Amygdala (tissue), 56 donors: ENCODE measurements at regions not wholly inside any gene's neighbourhood (a gene's known extent, or its start where the extent isn't known, plus 50 kb on each side); places are given as distances from the start of the nearest gene placed in this dataset.

Experiments used
- DNase-seq, 56 donors: peaks; one replicate each; lab custom pipeline; 2025; lab: John Stamatoyannopoulos, UW

DNA sequence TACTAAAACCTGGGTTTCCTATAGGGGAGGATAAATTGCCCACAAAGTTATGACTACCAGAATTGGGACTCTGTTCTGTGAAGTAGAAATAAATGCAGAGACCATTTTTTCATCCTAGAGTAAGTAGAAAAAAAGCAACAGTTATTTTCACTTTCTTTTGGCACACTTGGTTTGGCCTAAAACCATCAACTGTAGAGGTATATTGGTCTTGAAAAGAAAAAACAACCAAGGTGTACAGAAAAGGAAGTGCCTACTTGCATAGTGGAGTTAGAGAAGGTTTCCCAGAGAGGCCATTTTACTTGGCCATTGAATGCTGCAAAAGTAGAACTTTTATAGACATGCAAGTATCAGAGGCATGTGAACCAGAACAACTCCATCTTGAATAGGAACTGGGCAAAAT, 89.4 kb upstream of the TACR1 start:
- no peak for DNase-seq

GRCh38 chr2:75287624-75288316, 88.5 kb upstream of the TACR1 start:
- no peak for DNase-seq

- no peak for DNase-seq
These were observed 85.0 kb upstream of the TACR1 start for GRCh38 chr2:75284345-75284744.

DNA sequence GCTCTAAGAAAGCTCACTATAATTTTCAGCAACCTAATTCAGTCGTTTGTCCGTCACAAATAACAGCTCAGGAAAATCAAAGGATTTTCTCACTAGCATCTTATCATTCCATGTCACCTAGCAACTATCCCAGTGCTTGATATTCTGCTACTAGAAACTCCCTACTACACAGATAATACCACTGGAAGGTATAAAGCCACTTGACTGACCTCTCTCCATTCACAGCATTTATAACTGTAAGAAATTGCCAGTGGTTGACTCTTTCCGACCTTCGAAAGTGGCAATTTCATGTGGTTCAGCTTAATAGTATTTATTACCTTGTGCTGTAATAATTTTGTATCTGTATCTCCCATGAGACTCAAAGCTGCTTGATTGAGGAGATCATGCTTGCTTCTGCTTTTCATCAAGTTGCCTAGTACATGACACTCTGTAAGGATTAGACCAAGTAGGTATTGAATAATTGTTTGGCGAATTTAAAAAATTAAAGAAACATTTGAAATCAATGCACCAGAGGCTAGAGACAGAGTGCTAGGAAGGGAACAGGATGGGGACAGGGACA, 79.6 kb upstream of the TACR1 start:
- DNase-seq = no peak

GRCh38 chr2:75278314-75278713, 79.0 kb upstream of the TACR1 start:
- DNase-seq = no peak

GRCh38 chr2:75277111-75277510, 77.8 kb upstream of the TACR1 start:
- DNase-seq = no peak

DNA sequence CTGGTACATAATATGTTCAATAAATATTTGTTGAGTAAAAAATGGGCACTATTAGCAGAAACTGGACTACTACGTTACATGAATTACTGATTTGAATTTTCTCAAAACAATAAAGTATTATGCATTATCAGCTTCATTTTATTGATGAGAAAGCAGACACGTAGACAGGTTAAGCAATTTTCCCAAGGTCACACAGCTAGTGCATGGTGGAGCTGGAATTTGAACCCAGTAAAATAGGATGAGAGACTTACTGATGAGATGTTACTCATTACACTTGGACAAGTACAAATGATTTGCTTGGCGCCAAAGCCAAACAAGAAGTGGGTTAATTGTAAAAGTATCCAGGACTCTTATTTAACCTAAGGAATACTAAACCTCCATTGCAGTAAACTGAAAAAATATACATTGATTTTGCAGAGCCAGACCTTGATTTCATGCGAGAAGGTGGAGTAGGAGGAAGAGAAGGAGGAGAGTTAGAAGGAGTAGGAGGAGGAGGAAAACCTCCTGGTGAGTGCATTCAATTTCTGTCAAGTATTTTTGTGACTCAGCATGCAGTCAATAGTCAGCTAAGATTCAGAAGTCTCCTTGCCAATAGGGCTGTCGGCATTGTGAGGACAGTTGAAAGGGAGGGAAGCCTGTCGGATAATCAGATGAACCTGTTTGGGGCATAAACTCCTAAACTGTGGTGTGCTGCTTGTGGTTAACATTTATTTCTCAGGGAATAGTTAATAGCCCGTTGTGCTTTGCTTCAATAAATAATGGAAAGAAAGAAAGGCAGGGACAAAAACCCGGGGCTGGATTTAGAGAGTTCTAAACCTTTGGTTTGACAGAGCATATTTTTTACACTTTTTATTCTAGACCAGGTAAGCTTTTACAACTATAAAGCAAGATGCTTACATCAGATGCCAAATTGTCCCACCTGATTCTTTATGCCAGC, 77.0 kb upstream of the TACR1 start:
- DNase-seq = no peak

DNA sequence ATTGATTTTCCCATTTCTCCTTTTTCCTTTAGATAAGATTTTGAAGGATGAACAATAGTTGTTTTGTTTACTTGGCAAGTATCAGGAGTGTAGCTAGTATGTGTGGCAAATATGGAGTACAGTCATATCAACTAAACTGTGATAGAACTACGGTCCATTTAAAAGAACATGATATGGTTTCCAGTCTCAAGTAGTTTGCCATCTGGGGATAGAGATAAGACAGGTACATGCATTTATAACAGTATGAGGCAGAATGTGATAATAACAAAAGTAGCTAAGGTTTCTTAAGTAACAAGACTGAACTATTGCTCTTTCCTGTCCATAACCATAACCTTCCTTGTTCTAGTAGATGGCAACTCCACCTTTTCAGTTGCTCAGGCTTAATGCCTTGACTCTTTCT, 75.6 kb upstream of the TACR1 start:
- no peak for DNase-seq

- no peak for DNase-seq
These were observed 68.8 kb upstream of the TACR1 start for GRCh38 chr2:75268112-75268511.

DNA sequence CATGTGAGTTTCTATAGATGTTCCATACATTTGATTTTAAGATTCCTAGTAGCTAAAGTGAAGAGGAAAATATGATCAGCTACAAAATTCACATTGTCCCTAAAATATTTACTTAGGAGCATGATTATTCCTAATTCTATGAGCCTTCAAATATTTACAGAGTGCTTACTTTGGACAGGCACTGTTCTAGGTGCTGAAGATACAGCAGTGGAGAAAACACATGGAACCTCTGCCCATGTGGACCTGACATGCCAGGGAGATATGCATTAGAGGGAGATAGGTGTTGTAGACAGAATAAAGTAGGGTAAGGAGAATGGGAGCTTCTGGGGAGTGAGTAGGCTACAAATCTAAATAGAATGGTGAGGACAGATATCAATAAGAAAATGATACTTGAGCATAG, 62.6 kb upstream of the TACR1 start:
- no peak for DNase-seq

DNA sequence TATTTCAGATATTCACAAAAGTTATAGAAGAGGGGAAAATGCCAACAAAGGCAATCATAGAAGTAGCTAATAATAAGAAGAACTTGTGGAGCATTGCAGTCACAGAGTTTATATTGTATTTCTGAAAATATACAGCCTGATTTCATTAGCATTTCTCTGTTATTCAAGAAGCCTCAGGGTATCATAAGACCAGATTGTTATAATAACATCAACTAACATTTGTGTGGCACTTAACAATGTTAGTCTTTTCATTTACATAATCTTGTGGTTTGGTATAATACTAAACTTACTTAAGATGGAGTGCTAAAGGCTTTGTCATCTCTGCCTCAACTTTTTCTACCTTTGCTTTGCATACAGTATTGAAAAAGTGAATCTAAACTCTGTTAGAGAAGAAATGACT, 61.6 kb upstream of the TACR1 start:
- no peak for DNase-seq

DNA sequence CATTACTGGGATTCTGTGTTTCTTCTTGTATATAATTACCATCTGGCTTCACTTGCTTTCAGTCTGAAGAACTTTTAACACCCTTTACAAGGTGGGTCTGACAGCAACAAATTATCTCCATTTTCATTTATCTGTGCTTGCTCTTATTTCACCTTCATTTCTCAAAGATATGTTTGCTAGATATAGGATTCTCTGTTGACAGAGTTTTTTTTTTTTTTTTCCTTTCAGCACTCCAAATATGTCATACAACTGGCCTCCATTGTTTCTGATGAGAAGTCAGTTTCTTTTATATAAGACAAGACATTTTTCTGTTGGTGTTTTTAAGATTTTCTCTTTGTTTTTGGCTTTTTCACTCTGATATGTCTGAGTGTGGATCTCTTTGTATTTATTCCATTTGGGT, 59.3 kb upstream of the TACR1 start:
- no peak for DNase-seq

DNA sequence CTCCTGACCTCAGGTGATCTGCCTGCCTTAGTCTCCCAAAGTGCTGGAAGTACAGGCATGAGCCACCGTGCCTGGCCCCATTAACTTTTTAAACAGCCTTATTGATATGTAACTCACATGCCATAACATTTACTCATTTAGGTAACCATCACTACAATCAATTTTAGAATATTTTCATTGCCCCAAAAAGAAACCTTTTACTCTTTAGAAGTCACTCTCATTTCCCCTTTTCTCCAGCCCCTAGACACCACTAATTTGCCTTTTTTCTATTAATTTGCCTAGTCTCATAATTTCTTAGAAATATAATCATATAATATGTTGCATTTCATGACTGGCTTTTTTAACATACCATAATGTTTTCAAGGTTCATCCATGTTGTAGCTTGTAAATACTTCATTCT, 57.2 kb upstream of the TACR1 start:
- DNase-seq = no peak

GRCh38 chr2:75253526-75253925, 54.2 kb upstream of the TACR1 start:
- no peak for DNase-seq

DNA sequence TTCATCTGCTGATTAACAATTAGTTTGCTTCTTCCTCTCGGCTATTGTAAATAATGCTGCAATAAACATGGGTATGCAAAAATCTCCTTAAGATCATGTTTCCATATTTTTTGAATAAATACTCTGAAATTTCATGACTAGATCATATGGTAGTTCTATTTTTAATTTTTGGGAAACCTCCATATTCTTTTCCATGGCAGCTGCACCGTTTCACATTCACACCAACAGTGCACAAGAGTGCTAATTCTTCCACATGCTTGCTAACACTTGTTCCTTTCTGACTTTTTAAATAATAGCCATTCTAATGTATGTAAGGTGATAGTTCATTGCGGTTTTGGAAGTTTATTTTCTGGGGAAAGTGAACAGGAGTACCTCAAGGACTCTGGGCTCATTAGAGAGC, 52.6 kb upstream of the TACR1 start:
- DNase-seq = no peak
